IPS DF 4.7 (cell line): ENCODE measurements at regions not wholly inside any gene's neighbourhood (a gene's known extent, or its start where the extent isn't known, plus 50 kb on each side); places are given as distances from the start of the nearest gene placed in this dataset.
"Not testable (repeated sequence)": the region's sequence is repeated elsewhere in the genome, so short reads cannot be mapped to it uniquely, and the experiment has no call there.

Experiments
- DNase-seq: peaks from one replicate; pipeline ENCODE4 v3.0.0-alpha.2; 2013; ENCODE audit warnings: low spot score; ENCODE audit errors: extremely low read depth

- no peak for DNase-seq
Observed at GRCh38 chr10:29828956-29829355, 194.2 kb upstream of the SVIL start.

GRCh38 chr10:29828440-29828894, 193.7 kb upstream of the SVIL start:
- DNase-seq = no peak

GRCh38 chr10:29827512-29827911, 192.7 kb upstream of the SVIL start:
- DNase-seq = no peak

GRCh38 chr10:29826801-29827450, 192.2 kb upstream of the SVIL start:
- no peak for DNase-seq

- no peak for DNase-seq
Observed at GRCh38 chr10:29826221-29826620, 191.4 kb upstream of the SVIL start.

- no peak for DNase-seq
Observed at GRCh38 chr10:29823553-29824080, 188.8 kb upstream of the SVIL start.

GRCh38 chr10:29820890-29821461, 186.2 kb upstream of the SVIL start:
- DNase-seq = no peak

GRCh38 chr10:29816801-29817558, 182.2 kb upstream of the SVIL start:
- no peak for DNase-seq

- no peak for DNase-seq
Observed at GRCh38 chr10:29815572-29815971, 180.8 kb upstream of the SVIL start.

GRCh38 chr10:29811751-29812427, 177.1 kb upstream of the SVIL start:
- no peak for DNase-seq

GRCh38 chr10:29810816-29811215, 176.0 kb upstream of the SVIL start:
- DNase-seq = no peak

GRCh38 chr10:29810231-29810630, 175.5 kb upstream of the SVIL start:
- DNase-seq = not testable (repeated sequence)

- no peak for DNase-seq
Observed at GRCh38 chr10:29809383-29809782, 174.6 kb upstream of the SVIL start.

- no peak for DNase-seq
Observed at GRCh38 chr10:29807163-29807806, 172.5 kb upstream of the SVIL start.

GRCh38 chr10:29806350-29806788, 171.6 kb upstream of the SVIL start:
- DNase-seq = no peak

GRCh38 chr10:29805134-29805723, 170.5 kb upstream of the SVIL start:
- no peak for DNase-seq

GRCh38 chr10:29804025-29804852, 169.5 kb upstream of the SVIL start:
- no peak for DNase-seq

GRCh38 chr10:29802171-29802570, 167.4 kb upstream of the SVIL start:
- DNase-seq = no peak

- DNase-seq = no peak
Observed at GRCh38 chr10:29798921-29799690, 164.3 kb upstream of the SVIL start.
